GM18505 (cell line): ENCODE measurements at regions not wholly inside any gene's neighbourhood (a gene's known extent, or its start where the extent isn't known, plus 50 kb on each side); places are given as distances from the start of the nearest gene placed in this dataset.

Source experiments
- ATAC-seq: cut with Tn5 transposase; IDR thresholded peaks from one replicate; pipeline ENCODE4 v1.9.1; 2021; ENCODE audit not compliant: unreplicated experiment
- POLR2A ChIP-seq: IDR thresholded peaks from 4 replicates; pipeline ENCODE4 v1.6.1; 2011; ENCODE audit warnings: borderline replicate concordance; ENCODE audit not compliant: insufficient read depth, insufficient read length; ENCODE audit errors: extremely low read depth

DNA sequence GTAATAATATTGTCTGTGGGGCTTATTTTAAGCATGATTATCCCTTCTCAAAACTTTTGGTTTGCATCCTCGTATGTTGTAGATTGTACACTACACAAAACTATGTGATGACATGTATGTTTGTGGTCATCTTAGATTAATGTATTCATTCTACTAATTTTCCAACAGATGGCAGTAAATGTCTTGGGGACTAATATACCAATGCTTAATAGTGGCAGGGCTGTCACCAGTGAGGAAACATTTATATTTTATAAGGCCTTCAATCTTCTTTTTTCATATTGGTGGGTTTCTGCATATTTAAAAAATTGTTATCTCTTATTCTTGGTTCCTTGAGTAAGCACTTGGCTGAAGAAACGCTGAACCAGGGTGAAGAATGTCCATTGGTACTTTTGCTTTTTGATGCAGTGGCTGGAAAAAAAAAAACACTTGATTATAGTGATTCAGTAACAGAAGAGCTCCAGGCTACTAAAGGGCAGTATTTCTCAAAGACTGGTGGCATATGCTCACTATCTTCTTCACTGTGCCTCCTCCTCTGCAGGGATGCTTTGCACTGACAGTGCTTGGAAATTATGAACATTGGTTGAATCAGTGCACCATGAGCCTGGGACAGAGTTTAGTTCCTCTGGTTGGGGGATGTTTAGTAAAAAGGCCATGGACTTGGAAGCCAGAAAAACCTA is 530.3 kb downstream of the RASEF start:
- TF ChIP-seq POLR2A: no peak
- ATAC-seq: no peak

DNA sequence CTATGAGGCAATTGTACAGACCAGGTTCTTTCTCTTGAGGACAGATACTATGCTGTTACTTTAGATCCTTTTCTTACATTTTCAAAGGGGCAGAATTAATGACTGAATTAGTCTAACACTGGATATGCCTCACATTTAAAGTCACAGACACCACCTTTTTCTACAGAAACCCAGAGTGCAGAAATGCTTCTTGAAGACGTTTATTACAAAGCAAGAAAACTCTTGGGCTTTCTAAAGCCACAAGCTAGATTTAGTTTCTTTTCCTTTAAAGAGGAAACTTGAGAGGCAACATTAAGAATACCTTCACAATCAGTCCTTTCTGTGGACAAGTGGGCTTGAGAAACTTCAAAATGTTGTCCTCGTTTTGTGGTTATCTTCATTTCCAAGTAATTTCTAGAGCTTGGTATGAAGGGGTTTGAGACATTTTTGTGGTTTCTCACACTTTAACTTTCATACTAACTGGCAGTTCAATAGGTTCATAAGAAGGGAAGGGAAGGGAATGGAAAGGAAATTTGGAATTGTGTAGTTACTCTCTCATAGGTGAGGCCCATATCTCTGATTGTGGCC is 527.4 kb downstream of the RASEF start:
- no peak for ATAC-seq
- no peak for TF ChIP-seq POLR2A

DNA sequence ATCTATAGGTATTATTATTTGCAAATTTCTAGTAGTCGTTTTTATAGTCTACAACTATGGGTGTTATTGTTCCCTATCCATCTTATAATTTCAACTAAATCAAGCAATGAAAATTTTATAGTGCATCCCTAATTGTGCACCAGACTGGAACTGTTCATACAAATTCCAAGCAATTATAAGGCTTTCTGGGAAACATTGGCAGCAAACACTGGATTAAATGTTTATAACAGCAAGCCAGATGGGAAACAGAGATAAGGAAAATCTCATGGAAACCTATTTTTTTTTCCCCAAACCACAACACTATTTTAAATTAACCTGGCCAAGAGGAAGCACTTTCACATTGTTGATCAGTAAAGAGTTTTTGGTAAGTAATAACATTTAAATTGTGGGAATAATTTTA is 524.3 kb downstream of the RASEF start:
- TF ChIP-seq POLR2A: no peak
- no peak for ATAC-seq

DNA sequence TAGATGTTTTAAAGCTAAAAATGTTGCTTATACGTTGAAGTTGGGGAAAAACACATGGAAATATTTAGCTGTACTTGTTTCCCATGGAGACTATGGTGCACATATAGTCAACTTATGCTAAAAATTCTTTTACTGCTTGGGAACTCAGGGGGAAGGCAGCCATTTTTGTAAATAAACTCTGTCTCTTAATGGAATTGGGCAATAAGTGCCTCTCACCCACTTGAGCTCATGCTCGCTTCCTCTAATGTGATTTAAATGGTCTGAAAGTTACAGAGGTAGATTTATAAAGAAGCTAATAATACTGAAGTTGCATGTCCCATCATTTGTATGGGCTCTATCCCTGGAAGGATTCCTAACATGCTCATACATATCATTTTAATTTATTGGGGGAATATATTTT is 523.8 kb downstream of the RASEF start:
- TF ChIP-seq POLR2A: no peak
- no peak for ATAC-seq

DNA sequence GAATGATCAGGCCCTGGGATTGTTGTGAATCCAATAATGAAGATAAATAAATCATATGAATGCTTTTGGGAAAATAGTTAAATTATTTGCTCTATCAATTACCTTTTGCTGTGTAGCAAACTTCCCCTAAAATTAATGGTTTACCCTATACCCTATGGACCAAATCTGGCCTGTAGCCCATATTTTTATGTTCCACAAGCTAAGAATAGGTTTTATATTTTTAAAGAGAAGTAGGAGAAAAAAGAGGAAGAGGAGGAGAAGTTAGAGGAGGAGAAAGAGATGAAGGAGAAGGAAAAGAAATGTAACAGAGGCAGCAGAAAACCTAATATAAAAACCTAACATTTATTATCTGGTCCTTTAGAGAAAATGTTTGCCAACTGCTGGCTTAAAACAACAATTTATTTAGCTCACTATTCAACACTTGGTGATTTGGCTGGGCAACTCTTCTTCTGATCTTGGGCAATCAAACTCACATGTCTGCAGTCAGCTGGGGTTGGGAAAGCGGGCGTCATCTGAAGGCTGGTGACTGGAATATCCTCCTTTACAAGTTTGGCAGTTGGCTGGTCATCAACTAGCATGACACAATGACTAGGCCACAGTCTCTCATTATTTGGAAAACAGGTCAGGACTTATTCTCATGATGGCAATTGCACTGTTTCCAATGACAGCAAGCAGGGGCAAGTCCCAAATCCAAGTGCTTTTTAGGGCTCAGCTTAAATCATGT is 522.9 kb downstream of the RASEF start:
- TF ChIP-seq POLR2A: no peak
- ATAC-seq: no peak

DNA sequence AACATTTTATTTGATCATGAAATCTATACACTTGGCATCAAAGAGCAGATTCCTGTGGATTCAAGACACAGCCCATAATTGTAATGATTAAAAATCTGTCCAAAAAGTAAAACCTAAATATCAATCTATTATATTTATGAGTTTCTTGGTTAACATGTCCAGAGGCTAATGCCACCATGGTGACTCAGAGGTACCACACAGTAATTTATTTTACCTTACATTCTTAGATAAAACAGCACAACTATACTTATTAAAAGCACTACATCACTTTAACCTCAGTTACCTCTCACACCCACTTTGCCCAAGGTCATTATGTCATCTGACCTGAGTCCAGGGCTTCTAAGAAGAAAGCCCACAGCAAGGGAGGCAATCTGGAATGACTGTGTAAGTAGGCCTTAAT is 519.2 kb downstream of the RASEF start:
- no peak for ATAC-seq
- TF ChIP-seq POLR2A: no peak

DNA sequence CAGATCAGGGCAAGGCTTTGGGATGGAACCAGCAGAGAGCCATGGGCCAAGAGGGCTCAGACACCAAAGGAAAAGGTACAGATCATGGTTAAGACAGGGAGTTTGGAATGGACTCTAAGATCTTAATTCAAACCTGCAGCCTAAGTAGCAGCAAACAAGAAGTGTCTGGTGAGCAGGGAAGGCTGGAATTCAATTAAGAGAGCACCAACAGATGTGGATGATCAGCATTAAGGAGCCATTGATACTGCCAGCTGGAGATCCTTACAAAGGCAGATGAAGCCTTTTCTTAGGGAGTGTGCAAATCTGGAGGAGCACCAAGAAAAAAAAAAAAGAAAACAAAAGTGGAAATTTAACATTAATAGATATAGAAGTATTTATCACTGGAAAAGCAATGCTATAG is 516.8 kb downstream of the RASEF start:
- TF ChIP-seq POLR2A: no peak
- ATAC-seq: no peak

DNA sequence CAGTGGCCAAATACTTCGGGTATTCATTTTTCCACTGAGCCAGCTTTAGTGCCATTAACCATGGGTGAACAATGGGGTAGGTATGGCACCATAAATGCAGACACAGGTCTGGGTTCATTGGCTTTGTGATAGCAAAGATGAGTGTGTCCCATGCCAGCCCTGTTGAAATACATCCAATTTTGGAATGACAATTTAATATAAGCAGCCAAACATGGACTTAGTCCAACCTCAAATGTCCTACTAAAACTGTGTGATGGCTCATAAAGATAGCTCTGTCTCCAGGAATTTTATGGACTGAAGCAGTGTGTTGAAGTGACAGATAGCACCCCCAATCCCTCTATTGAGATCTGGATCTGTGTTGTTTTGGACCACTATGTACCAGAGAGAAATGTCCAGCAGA is 514.9 kb downstream of the RASEF start:
- no peak for TF ChIP-seq POLR2A
- ATAC-seq: no peak

DNA sequence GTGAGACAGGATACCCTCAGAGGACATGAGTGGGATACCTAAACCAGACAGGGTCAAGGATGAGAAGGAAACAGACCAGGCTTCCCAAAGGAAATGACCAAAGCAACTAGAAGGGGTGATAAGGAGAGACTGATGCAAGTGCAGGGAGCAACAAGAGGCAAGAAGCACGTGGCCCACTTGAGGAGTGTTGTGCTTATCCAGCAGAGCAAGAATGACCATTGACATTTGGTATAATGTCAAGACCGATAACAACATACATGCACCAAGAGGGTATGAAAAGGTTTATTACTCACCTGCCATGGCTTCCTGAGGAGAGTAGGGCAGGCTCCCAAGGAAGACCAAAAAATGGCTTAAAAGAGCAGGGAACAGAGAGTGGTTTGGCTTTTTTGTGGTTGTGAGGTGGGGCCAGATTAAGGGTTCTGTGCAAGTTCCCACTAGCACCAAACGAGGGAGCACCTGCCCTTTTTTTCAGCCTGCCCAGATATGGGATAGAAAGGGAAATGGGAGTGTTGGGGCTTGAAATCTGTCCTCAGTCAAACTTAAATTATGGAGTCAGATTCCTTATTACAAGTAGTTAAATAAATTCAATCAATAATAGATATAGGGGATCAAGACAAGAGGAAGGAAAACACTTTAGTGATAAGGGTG is 513.6 kb downstream of the RASEF start:
- no peak for TF ChIP-seq POLR2A
- no peak for ATAC-seq

DNA sequence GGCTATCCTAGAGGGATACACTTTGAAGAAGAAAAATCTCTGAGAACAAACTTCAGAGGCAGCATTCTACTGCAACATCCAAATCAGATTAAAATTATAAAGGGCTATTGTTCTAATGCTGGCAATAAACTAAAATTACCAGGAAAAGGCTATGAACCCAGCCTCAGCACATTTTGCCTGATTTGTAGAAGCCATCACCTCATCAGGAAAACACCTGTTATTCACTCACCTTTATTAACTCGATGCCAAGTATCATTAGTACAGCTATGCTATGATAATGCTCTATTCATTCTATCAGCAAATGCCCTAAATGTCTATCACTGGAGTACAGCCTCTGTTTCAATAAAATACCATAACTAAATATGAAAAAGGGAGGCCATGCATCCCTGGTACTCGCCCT is 510.2 kb downstream of the RASEF start:
- no peak for ATAC-seq
- no peak for TF ChIP-seq POLR2A

DNA sequence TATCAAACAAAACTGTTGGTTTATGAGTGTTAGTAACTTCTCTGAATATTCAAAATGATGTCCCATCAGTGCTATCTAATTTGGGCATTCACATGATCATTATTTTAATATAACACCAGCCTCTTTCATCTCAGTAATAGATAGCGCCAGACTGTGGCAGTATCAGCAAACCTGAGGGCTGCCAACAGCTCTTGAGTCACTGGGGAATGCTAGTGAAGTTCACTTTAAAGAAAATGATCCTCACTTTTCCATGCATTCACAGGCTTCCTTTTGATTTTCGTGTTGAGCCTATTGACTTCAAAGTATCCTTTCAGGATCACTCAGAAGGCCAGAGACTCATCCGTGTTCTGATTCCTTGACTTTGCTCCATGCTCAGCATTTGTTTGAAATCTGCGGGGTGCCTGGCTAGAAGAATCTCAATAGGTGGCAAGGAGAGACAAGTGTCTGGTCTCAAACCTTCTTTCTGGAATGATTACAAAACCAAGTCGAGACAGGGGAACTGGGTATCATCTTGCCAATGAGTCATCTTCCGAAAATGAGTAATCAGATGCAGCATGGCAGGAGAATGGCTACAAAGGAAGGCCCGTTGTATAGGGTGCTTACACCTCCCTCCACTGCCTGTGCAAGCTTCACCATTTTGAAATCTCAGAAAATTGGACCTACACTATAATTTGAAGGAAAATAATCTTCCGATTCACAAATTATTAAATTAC is 509.1 kb downstream of the RASEF start:
- no peak for TF ChIP-seq POLR2A
- ATAC-seq: no peak

DNA sequence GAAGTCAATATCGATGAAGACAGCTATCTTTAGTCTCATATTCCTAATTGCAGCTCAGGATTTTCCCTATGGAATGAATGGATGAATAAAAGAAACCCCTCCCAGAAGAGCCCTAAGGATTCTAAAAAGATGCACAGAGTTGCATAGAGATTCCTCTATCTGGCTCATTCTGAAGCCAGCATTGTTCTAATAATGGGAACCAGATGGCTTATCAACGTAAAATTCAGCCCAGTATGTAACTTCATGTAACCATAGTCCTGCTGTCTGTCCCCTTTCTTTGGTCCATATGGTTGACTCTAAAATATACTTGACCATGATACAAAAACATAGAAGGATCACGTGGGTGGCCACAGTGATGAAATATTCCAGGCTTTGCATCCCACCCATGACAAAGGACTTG is 508.6 kb downstream of the RASEF start:
- ATAC-seq: no peak
- TF ChIP-seq POLR2A: no peak

DNA sequence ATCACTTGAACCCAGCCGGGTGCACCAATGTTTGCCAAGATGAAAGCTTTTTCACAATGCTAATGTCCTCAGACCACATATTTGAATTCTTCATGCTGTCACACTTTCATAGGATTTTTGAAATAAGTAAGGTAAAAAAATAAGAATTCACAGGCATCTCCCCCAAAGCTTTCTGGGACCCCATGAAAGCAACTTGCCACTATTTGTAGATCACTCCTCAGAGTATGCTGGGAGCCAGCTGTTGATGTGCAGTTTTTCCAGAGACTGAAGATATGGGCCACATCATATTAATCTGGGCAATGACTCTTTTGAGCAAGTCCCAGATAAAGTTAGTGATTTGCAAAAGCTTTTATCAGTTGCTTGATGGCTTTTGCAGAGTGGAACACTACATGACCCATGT is 507.9 kb downstream of the RASEF start:
- no peak for ATAC-seq

More for the DNA sequence above, 507.9 kb downstream of the RASEF start:
- TF ChIP-seq POLR2A: no peak
